ENCODE measurements at regions not wholly inside any gene's neighbourhood (a gene's known extent, or its start where the extent isn't known, plus 50 kb on each side); places are given as distances from the start of the nearest gene placed in this dataset.
"Not testable (repeated sequence)": the region's sequence is repeated elsewhere in the genome, so short reads cannot be mapped to it uniquely, and the experiment has no call there.

DNA sequence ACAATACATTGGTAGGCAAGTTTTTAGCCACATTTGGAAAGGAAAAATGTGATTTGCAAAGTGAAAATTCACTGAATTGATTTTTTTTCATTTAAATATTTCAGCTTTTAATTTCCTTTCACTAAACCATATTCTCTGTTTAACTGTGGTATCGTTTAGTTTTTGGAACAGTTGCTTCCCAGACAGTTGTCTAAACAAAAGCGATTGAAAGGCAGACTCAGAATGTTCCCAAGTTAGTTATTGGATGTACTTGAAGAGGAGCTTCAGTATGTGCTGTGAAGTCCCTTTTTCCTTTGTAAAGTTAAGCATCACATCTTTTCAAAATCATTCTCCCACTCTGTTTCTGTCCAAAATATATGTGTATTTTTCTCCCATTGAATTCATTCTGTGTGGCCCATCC lies 623.4 kb upstream of the LUZP2 start:
- TF ChIP-seq, protein P1, sequence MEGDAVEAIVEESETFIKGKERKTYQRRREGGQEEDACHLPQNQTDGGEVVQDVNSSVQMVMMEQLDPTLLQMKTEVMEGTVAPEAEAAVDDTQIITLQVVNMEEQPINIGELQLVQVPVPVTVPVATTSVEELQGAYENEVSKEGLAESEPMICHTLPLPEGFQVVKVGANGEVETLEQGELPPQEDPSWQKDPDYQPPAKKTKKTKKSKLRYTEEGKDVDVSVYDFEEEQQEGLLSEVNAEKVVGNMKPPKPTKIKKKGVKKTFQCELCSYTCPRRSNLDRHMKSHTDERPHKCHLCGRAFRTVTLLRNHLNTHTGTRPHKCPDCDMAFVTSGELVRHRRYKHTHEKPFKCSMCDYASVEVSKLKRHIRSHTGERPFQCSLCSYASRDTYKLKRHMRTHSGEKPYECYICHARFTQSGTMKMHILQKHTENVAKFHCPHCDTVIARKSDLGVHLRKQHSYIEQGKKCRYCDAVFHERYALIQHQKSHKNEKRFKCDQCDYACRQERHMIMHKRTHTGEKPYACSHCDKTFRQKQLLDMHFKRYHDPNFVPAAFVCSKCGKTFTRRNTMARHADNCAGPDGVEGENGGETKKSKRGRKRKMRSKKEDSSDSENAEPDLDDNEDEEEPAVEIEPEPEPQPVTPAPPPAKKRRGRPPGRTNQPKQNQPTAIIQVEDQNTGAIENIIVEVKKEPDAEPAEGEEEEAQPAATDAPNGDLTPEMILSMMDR (IDR thresholded peaks at IDR 0.05; ENCODE audit: insufficient read depth, low read length, poor library complexity, severe bottlenecking) = no peak
- H3K36me3 ChIP-seq (ENCODE audit: control insufficient read depth, insufficient read depth, low read length) = no peaks in the 10 kb centered on the region
- no peak overlapping the region for H3K4me3 ChIP-seq (replicated peaks; ENCODE audit: low read depth, low read length)
- H3K27me3 ChIP-seq (replicated peaks; ENCODE audit: control insufficient read depth, insufficient read depth, low read length) = no peaks in the 10 kb centered on the region
- no peak for DNase-seq (ENCODE audit: extremely low read depth, insufficient read length)

DNA sequence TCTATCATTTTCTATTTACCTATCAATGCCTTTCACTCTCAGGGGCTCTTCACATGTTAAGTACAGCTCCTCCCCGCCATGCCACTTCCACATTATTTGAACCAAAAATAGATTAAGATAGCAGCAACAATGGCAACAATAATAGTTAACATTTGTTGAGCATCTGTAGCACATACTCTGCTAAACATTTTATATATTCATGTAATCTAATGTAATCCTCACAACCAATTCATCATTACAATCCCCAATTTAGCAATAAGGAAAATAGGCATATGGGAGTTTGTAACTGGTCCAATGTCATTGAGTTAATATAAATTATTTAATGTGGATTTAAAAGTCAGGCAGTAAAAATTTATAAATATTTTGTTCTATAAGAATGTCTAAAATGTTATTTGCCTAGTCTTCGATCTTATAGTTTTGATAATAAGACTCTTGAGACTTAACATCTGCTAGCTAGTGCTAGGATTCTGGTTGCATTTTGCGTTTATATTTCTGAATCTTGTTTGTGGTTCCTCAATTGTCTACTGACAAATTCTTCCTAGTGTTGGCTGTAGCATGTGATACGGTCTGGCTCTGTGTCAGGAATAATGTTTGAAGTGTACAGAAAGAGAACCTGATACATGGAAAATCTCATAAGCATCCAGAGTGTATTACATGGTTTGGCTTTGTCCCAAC lies 621.5 kb upstream of the LUZP2 start:
- no peak overlapping the region for H3K4me3 ChIP-seq (replicated peaks; ENCODE audit: low read depth, low read length)
- no peaks in the 10 kb centered on the region for H3K36me3 ChIP-seq (ENCODE audit: control insufficient read depth, insufficient read depth, low read length)
- H3K27me3 ChIP-seq (replicated peaks; ENCODE audit: control insufficient read depth, insufficient read depth, low read length) = no peaks in the 10 kb centered on the region
- TF ChIP-seq, protein P1 (IDR thresholded peaks at IDR 0.05; ENCODE audit: insufficient read depth, low read length, poor library complexity, severe bottlenecking) = no peak
- no peak for DNase-seq (ENCODE audit: extremely low read depth, insufficient read length)

DNA sequence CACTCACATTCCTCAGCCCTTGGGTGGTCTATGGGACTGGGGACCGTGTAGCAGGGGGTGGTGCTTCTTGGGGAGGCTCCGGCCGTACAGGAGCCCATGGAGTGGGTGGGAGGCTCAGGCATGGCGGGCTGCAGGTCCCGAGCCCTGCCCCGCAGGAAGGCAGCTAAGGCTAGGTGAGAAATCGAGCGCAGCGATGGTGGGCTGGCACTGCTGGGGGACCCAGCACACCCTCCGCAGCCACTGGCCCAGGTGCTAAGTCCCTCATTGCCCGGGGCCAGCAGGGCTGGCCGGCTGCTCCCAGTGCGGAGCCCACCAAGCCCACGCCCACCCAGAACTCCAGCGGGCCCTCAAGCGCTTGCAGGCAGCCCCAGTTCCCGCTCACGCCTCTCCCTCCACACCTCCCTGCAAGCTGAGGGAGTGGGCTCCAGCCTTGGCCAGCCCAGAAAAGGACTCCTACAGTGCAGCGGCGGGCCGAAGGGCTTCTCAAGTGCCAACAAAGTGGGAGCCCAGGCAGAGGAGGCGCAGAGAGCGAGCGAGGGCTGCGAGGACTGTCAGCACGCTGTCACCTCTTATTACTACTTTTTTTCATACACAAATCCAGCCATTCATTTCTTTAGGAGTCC lies 613.3 kb upstream of the LUZP2 start:
- not testable (repeated sequence) for DNase-seq (ENCODE audit: extremely low read depth, insufficient read length); H3K36me3 ChIP-seq (ENCODE audit: control insufficient read depth, insufficient read depth, low read length); H3K27me3 ChIP-seq (replicated peaks; ENCODE audit: control insufficient read depth, insufficient read depth, low read length); H3K4me3 ChIP-seq (replicated peaks; ENCODE audit: low read depth, low read length)

DNA sequence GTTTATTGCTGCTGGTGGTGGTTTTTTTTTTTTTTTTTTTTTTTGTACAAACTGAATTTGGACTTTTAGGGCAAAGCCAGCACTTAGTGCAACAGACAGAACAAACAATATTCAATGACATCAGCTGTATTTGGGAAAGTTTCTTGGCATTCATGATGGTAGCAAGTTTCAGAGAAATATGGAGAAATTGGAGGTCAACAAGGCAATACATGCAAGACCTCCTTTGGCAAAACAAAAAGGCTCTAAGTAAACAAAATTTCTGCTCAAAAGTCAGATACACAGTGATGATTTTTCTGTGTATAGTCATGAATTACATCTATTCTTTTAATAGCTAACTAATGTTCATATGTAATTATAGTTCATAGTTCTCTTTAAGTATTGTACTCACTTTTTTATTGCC lies 612.5 kb upstream of the LUZP2 start:
- TF ChIP-seq, protein P1 (IDR thresholded peaks at IDR 0.05; ENCODE audit: insufficient read depth, low read length, poor library complexity, severe bottlenecking) = no peak
- no peak for DNase-seq (ENCODE audit: extremely low read depth, insufficient read length)
- Histone ChIP-seq H3K27me3 (replicated peaks; ENCODE audit: control insufficient read depth, insufficient read depth, low read length) (no peaks in the 10 kb centered on the region), H3K4me3 (replicated peaks; ENCODE audit: low read depth, low read length) (no peak overlapping the region), H3K36me3 (ENCODE audit: control insufficient read depth, insufficient read depth, low read length) (no peaks in the 10 kb centered on the region)

DNA sequence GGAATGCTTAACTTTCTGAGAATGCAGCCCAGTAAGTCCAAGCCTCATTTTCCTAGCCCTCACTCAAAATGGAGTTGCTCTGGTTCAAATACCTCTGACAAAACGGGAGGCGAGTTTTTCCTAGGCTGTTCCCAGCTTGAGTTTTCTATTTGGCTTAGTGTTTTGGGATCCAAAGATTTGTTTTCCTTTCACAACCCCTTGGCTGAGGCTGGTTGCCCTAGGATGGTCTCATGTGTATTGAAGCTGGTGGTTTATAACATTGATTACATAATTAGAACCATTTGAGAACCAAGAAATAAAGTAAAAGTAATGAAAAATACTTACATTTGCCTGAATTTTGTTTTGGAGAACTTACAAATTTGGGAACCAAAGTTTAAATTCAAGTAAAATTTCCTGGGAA lies 611.1 kb upstream of the LUZP2 start:
- Histone ChIP-seq H3K4me3 (replicated peaks; ENCODE audit: low read depth, low read length) (no peak overlapping the region), H3K27me3 (replicated peaks; ENCODE audit: control insufficient read depth, insufficient read depth, low read length) (no peaks in the 10 kb centered on the region), H3K36me3 (ENCODE audit: control insufficient read depth, insufficient read depth, low read length) (no peaks in the 10 kb centered on the region)
- TF ChIP-seq, protein P1 (IDR thresholded peaks at IDR 0.05; ENCODE audit: insufficient read depth, low read length, poor library complexity, severe bottlenecking) = no peak
- DNase-seq (ENCODE audit: extremely low read depth, insufficient read length) = no peak

DNA sequence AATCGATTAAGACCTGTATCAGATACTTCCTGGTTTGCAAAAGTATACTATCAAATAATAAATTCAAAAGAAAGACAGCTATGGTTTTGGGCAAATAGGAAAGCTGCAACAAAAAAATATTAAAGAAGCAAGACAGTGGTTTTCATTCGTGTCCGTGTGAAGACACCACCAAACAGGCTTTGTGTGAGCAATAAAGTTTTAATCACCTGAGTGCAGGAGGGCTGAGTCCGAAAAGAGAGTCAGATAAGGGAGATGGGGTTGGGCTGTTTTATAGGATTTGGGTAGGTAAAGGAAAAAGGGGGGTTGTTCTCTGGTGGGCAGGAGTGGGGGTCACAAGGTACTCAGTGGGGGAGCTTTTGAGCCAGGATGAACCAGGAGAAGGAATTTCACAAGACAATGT lies 609.7 kb upstream of the LUZP2 start:
- not testable (repeated sequence) for DNase-seq (ENCODE audit: extremely low read depth, insufficient read length); H3K27me3 ChIP-seq (replicated peaks; ENCODE audit: control insufficient read depth, insufficient read depth, low read length)

More for the DNA sequence above, 609.7 kb upstream of the LUZP2 start:
- H3K36me3 ChIP-seq (ENCODE audit: control insufficient read depth, insufficient read depth, low read length); H3K4me3 ChIP-seq (replicated peaks; ENCODE audit: low read depth, low read length): not testable (repeated sequence)

Data from GM06990 (cell line).